GM19468 (cell line): ENCODE measurements at regions not wholly inside any gene's neighbourhood (a gene's known extent, or its start where the extent isn't known, plus 50 kb on each side); places are given as distances from the start of the nearest gene placed in this dataset.
"Not testable (repeated sequence)": the region's sequence is repeated elsewhere in the genome, so short reads cannot be mapped to it uniquely, and the experiment has no call there.

Experiments used
- ATAC-seq: cut with Tn5 transposase; IDR thresholded peaks from one replicate; pipeline ENCODE4 v1.9.1; 2021; ENCODE audit warnings: mild to moderate bottlenecking, moderate library complexity, moderate number of reproducible peaks; ENCODE audit not compliant: unreplicated experiment; ENCODE audit errors: extremely low read depth

- ATAC-seq = no peak
Measured at GRCh38 chr21:35460441-35460840, 411.3 kb upstream of the RUNX1 start.

GRCh38 chr21:35458405-35458804, 409.3 kb upstream of the RUNX1 start:
- ATAC-seq = no peak

GRCh38 chr21:35457097-35457804, 408.1 kb upstream of the RUNX1 start:
- ATAC-seq = no peak

GRCh38 chr21:35451276-35451675, 402.2 kb upstream of the RUNX1 start:
- no peak for ATAC-seq

GRCh38 chr21:35450830-35451229, 401.7 kb upstream of the RUNX1 start:
- ATAC-seq = no peak

- no peak for ATAC-seq
Measured at GRCh38 chr21:35449846-35450245, 400.7 kb upstream of the RUNX1 start.

- ATAC-seq = no peak
Measured at GRCh38 chr21:35448876-35449599, 399.9 kb upstream of the RUNX1 start.

- ATAC-seq = no peak
Measured at GRCh38 chr21:35444391-35444790, 395.3 kb upstream of the RUNX1 start.

GRCh38 chr21:35441868-35442582, 392.9 kb upstream of the RUNX1 start:
- no peak for ATAC-seq

GRCh38 chr21:35438643-35439404, 389.7 kb upstream of the RUNX1 start:
- no peak for ATAC-seq

- no peak for ATAC-seq
Measured at GRCh38 chr21:35437941-35438340, 388.8 kb upstream of the RUNX1 start.

- ATAC-seq = no peak
Measured at GRCh38 chr21:35436899-35437298, 387.8 kb upstream of the RUNX1 start.

GRCh38 chr21:35432601-35433000, 383.5 kb upstream of the RUNX1 start:
- ATAC-seq = not testable (repeated sequence)

GRCh38 chr21:35430260-35430659, 381.2 kb upstream of the RUNX1 start:
- no peak for ATAC-seq

- no peak for ATAC-seq
Measured at GRCh38 chr21:35428937-35429336, 379.8 kb upstream of the RUNX1 start.

GRCh38 chr21:35428489-35428888, 379.4 kb upstream of the RUNX1 start:
- ATAC-seq = no peak

GRCh38 chr21:35428001-35428320, 378.9 kb upstream of the RUNX1 start:
- ATAC-seq = no peak

- no peak for ATAC-seq
Measured at GRCh38 chr21:35427320-35428000, 378.4 kb upstream of the RUNX1 start.

GRCh38 chr21:35426897-35427296, 377.8 kb upstream of the RUNX1 start:
- no peak for ATAC-seq

- no peak for ATAC-seq
Measured at GRCh38 chr21:35426469-35426868, 377.4 kb upstream of the RUNX1 start.
